SK-N-SH (cell line): ENCODE measurements at regions not wholly inside any gene's neighbourhood (a gene's known extent, or its start where the extent isn't known, plus 50 kb on each side); places are given as distances from the start of the nearest gene placed in this dataset.

Experiments used
- CTCF ChIA-PET: fragments of 300-600, 350-600 bp; formaldehyde crosslinking; extraction: SDS; loops from one replicate; lab custom pipeline; 2021; lab: Yijun Ruan, JAX
- POLR2A ChIA-PET: fragments of 350-600 bp; sonication (Branson Sonifier 250); formaldehyde crosslinking; extraction: SDS; loops from one replicate; lab custom pipeline; 2020; ENCODE audit warnings: antibody characterized with exemption, inconsistent platforms; lab: Yijun Ruan, JAX
- DNase-seq: peaks from one replicate; pipeline ENCODE4 v3.0.0; 2012
- H2AFZ ChIP-seq: fragments of 200-600 bp; sonication (generic); 2 replicates; pipeline ENCODE4 v1.8.1; 2016; ENCODE audit warnings: antibody characterized with exemption, mild to moderate bottlenecking, low read depth
- H3F3A ChIP-seq: fragments of 200-600 bp; sonication (generic); replicated peaks from 2 replicates; pipeline ENCODE3; 2016; ENCODE audit warnings: antibody characterized with exemption, mild to moderate bottlenecking; ENCODE audit not compliant: insufficient read depth
- H3K27ac ChIP-seq, 2 experiments: fragments of 200-500 bp in 1 of 2; fragments of 200-600 bp in 1 of 2; sonication (Bioruptor generic) in 1 of 2; sonication (generic), shearing (Covaris generic) in 1 of 2; 2 replicates each; pipeline versions ENCODE4 v1.5.1 to v1.6.1; 2014 to 2016; ENCODE audit warnings: low read depth in 2 of 2, inconsistent platforms in 1 of 2, low read length in 1 of 2, mild to moderate bottlenecking in 1 of 2, mixed read lengths in 1 of 2
- H3K27me3 ChIP-seq: fragments of 200-600 bp; sonication (generic), shearing (Covaris generic); 2 replicates; pipeline ENCODE4 v1.6.1; 2016; ENCODE audit warnings: mixed run types; ENCODE audit not compliant: insufficient read depth
- H3K36me3 ChIP-seq, 2 experiments: fragments of 200-500 bp in 1 of 2; fragments of 200-600 bp in 1 of 2; sonication (Bioruptor generic) in 1 of 2; sonication (generic) in 1 of 2; replicated peaks in 1 of 2; 2 replicates each; pipeline versions ENCODE3 to v1.5.1; 2014 to 2016; ENCODE audit warnings: low read length in 1 of 2, mild to moderate bottlenecking in 1 of 2; ENCODE audit not compliant: insufficient read depth in 2 of 2, control insufficient read depth in 1 of 2
- H3K4me1 ChIP-seq, 2 experiments: fragments of 200-500 bp in 1 of 2; fragments of 200-600 bp in 1 of 2; sonication (Bioruptor generic) in 1 of 2; sonication (generic), shearing (Covaris generic) in 1 of 2; 2 replicates each; pipeline versions ENCODE4 v1.5.1 to v1.6.1; 2014 to 2016; ENCODE audit warnings: low read depth in 1 of 2, low read length in 1 of 2, mixed run types in 1 of 2; ENCODE audit not compliant: insufficient read depth in 2 of 2, control insufficient read depth in 1 of 2
- H3K4me2 ChIP-seq: fragments of 200-600 bp; sonication (generic), shearing (Covaris generic); 2 replicates; pipeline ENCODE4 v1.6.1; 2017; ENCODE audit warnings: mixed run types
- H3K4me3 ChIP-seq, 2 experiments: fragments of 200-500 bp in 1 of 2; fragments of 200-600 bp in 1 of 2; sonication (Bioruptor generic) in 1 of 2; sonication (generic), shearing (Covaris generic) in 1 of 2; 2 replicates each; pipeline versions ENCODE4 v1.5.1 to v1.8.1; 2014 to 2016; ENCODE audit warnings: low read depth in 2 of 2, inconsistent platforms in 1 of 2, low read length in 1 of 2, mild to moderate bottlenecking in 1 of 2, mixed read lengths in 1 of 2, moderate library complexity in 1 of 2
- H3K79me2 ChIP-seq: fragments of 200-600 bp; sonication (generic); 2 replicates; pipeline ENCODE4 v1.8.1; 2017; ENCODE audit warnings: mild to moderate bottlenecking; ENCODE audit not compliant: insufficient read depth
- H3K9ac ChIP-seq: fragments of 200-600 bp; sonication (generic); 2 replicates; pipeline ENCODE4 v1.6.1; 2017; ENCODE audit warnings: mixed run types
- H3K9me2 ChIP-seq: fragments of 200-600 bp; sonication (generic); 2 replicates; pipeline ENCODE4 v1.6.1; 2017; ENCODE audit warnings: mixed run types
- H3K9me3 ChIP-seq: fragments of 200-600 bp; sonication (generic); 2 replicates; pipeline ENCODE4 v1.6.1; 2017; ENCODE audit warnings: mixed run types, mild to moderate bottlenecking, moderate library complexity
- H4K20me1 ChIP-seq: fragments of 200-600 bp; sonication (generic); 2 replicates; pipeline ENCODE4 v1.6.1; 2017; ENCODE audit warnings: mild to moderate bottlenecking, mixed run types; ENCODE audit not compliant: insufficient read depth
- ELF1 ChIP-seq: IDR thresholded peaks from 2 replicates; pipeline ENCODE4 v1.4.0; 2012
- FOXJ3 ChIP-seq: sonication (generic); formaldehyde crosslinking; IDR thresholded peaks from 2 replicates; pipeline ENCODE4 v1.5.1; 2020; ENCODE audit warnings: mild to moderate bottlenecking, missing genetic modification reagents
- GABPA ChIP-seq: IDR thresholded peaks from 2 replicates; pipeline ENCODE4 v1.4.0; 2012; ENCODE audit warnings: low read depth, mild to moderate bottlenecking
- JUND ChIP-seq: IDR thresholded peaks from 2 replicates; pipeline ENCODE4 v1.4.0; 2012
- MEF2A ChIP-seq: IDR thresholded peaks from 2 replicates; pipeline ENCODE4 v1.4.0; 2012; ENCODE audit warnings: low read depth, borderline replicate concordance
- MXI1 ChIP-seq: IDR thresholded peaks from 2 replicates; pipeline ENCODE4 v1.6.1; 2012; ENCODE audit warnings: mild to moderate bottlenecking, low read depth, low read length, improper control_type of control experiment
- POLR2AphosphoS5 ChIP-seq: IDR thresholded peaks from 2 replicates; pipeline ENCODE4 v1.6.1; 2012; ENCODE audit warnings: low read depth, low read length
- RFX5 ChIP-seq: IDR thresholded peaks from 2 replicates; pipeline ENCODE4 v1.6.1; 2012; ENCODE audit warnings: mild to moderate bottlenecking, improper control_type of control experiment, low read length
- YY1 ChIP-seq: IDR thresholded peaks from 2 replicates; pipeline ENCODE4 v1.4.0; 2012; ENCODE audit warnings: low read depth, mild to moderate bottlenecking
- WGBS: methylation state at CpG from one replicate; pipeline ENCODE4 v1.1.6; 2017; ENCODE audit warnings: low lambda C conversion rate; 5-methylcytosine and 5-hydroxymethylcytosine counted together
- TF ChIP-seq, protein P1 (sequence below): IDR thresholded peaks from 2 replicates; pipeline ENCODE4 v1.4.0; 2012; ENCODE audit warnings: low read depth, borderline replicate concordance
- TF ChIP-seq, protein P2 (sequence below): IDR thresholded peaks from 2 replicates; pipeline ENCODE4 v1.4.0; 2012; ENCODE audit warnings: low read depth, borderline replicate concordance
- TF ChIP-seq, protein P3 (sequence below): IDR thresholded peaks from 2 replicates; pipeline ENCODE4 v1.4.0; 2012; ENCODE audit warnings: low read depth
- TF ChIP-seq, protein P4 (sequence below): fragments of 200-600 bp; sonication (generic); IDR thresholded peaks from 2 replicates; pipeline ENCODE4 v1.6.1; 2017; ENCODE audit warnings: antibody characterized with exemption, mild to moderate bottlenecking, moderate library complexity
- TF ChIP-seq, protein P5 (sequence below): IDR thresholded peaks from 2 replicates; pipeline ENCODE4; 2012
- TF ChIP-seq, protein P6 (sequence below): IDR thresholded peaks from 2 replicates; pipeline ENCODE4 v1.6.1; 2012; ENCODE audit warnings: mild to moderate bottlenecking, low read depth, low read length, moderate library complexity

DNA sequence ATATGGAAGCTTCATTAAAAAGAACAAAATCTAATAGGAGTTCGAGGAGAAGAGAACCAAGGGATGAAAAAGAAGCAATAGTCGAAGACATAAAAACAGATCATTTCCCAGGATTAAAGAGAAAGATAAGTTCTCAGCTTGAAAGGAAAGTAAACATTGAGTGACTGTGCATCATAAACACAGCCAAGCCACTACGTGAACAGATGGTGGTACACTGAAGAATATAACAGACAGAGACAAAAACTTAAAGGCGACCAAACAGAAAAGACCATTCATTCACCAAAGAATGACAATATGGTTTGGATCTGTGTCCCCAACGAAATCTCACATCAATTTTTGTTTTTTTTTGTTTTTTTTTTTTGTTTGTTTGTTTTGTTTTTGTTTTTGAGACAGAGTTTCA is 210.8 kb upstream of the LINGO1 start:
- Histone ChIP-seq H3K36me3 (no peaks in the 10 kb centered on the region), H3K9me3 (no peaks in the 10 kb centered on the region), H3K9me2 (no peaks in the 10 kb centered on the region), H3K27ac (no peak overlapping the region), H3K79me2 (no peaks in the 10 kb centered on the region), H3K4me3 (no peak overlapping the region), H3K4me2 (no peak overlapping the region), H4K20me1 (no peaks in the 10 kb centered on the region), H2AFZ (no peak overlapping the region), H3K4me1 (peaks cover 6 to 10% of the 10 kb centered on the region in 2 experiments; a peak in 2 of 4 replicates), H3F3A (no peaks in the 10 kb centered on the region), H3K27me3 (peaks cover 15% of the 10 kb centered on the region; the same call in 1 of the 2 replicates), H3K9ac (no peak overlapping the region)
- no peak for DNase-seq
- CTCF ChIA-PET: interaction anchor here (1.2 kb wide), 1 partner anchor 22 kb away, joined by 5 read pairs; no protein-coding TSS in a partner anchor
- WGBS: 56% methylated on average over 5 of the region's 5 CpGs
- TF ChIP-seq FOXJ3 (CRISPR knock-in tag): no peak
- no peak for TF ChIP-seq YY1
- TF ChIP-seq RFX5: no peak
- TF ChIP-seq, protein P1, sequence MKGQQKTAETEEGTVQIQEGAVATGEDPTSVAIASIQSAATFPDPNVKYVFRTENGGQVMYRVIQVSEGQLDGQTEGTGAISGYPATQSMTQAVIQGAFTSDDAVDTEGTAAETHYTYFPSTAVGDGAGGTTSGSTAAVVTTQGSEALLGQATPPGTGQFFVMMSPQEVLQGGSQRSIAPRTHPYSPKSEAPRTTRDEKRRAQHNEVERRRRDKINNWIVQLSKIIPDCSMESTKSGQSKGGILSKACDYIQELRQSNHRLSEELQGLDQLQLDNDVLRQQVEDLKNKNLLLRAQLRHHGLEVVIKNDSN: no peak
- no peak for TF ChIP-seq JUND
- no peak for TF ChIP-seq MXI1
- no peak for TF ChIP-seq GABPA
- TF ChIP-seq, protein P2, sequence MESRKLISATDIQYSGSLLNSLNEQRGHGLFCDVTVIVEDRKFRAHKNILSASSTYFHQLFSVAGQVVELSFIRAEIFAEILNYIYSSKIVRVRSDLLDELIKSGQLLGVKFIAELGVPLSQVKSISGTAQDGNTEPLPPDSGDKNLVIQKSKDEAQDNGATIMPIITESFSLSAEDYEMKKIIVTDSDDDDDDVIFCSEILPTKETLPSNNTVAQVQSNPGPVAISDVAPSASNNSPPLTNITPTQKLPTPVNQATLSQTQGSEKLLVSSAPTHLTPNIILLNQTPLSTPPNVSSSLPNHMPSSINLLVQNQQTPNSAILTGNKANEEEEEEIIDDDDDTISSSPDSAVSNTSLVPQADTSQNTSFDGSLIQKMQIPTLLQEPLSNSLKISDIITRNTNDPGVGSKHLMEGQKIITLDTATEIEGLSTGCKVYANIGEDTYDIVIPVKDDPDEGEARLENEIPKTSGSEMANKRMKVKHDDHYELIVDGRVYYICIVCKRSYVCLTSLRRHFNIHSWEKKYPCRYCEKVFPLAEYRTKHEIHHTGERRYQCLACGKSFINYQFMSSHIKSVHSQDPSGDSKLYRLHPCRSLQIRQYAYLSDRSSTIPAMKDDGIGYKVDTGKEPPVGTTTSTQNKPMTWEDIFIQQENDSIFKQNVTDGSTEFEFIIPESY: no peak
- TF ChIP-seq, protein P3, sequence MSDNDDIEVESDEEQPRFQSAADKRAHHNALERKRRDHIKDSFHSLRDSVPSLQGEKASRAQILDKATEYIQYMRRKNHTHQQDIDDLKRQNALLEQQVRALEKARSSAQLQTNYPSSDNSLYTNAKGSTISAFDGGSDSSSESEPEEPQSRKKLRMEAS: no peak
- TF ChIP-seq, protein P4, sequence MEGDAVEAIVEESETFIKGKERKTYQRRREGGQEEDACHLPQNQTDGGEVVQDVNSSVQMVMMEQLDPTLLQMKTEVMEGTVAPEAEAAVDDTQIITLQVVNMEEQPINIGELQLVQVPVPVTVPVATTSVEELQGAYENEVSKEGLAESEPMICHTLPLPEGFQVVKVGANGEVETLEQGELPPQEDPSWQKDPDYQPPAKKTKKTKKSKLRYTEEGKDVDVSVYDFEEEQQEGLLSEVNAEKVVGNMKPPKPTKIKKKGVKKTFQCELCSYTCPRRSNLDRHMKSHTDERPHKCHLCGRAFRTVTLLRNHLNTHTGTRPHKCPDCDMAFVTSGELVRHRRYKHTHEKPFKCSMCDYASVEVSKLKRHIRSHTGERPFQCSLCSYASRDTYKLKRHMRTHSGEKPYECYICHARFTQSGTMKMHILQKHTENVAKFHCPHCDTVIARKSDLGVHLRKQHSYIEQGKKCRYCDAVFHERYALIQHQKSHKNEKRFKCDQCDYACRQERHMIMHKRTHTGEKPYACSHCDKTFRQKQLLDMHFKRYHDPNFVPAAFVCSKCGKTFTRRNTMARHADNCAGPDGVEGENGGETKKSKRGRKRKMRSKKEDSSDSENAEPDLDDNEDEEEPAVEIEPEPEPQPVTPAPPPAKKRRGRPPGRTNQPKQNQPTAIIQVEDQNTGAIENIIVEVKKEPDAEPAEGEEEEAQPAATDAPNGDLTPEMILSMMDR: no peak
- TF ChIP-seq MEF2A: no peak
- TF ChIP-seq, protein P5, sequence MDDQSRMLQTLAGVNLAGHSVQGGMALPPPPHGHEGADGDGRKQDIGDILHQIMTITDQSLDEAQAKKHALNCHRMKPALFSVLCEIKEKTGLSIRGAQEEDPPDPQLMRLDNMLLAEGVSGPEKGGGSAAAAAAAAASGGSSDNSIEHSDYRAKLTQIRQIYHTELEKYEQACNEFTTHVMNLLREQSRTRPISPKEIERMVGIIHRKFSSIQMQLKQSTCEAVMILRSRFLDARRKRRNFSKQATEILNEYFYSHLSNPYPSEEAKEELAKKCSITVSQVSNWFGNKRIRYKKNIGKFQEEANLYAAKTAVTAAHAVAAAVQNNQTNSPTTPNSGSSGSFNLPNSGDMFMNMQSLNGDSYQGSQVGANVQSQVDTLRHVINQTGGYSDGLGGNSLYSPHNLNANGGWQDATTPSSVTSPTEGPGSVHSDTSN: no peak
- TF ChIP-seq ELF1: no peak
- no peak for TF ChIP-seq POLR2AphosphoS5
- TF ChIP-seq, protein P6, sequence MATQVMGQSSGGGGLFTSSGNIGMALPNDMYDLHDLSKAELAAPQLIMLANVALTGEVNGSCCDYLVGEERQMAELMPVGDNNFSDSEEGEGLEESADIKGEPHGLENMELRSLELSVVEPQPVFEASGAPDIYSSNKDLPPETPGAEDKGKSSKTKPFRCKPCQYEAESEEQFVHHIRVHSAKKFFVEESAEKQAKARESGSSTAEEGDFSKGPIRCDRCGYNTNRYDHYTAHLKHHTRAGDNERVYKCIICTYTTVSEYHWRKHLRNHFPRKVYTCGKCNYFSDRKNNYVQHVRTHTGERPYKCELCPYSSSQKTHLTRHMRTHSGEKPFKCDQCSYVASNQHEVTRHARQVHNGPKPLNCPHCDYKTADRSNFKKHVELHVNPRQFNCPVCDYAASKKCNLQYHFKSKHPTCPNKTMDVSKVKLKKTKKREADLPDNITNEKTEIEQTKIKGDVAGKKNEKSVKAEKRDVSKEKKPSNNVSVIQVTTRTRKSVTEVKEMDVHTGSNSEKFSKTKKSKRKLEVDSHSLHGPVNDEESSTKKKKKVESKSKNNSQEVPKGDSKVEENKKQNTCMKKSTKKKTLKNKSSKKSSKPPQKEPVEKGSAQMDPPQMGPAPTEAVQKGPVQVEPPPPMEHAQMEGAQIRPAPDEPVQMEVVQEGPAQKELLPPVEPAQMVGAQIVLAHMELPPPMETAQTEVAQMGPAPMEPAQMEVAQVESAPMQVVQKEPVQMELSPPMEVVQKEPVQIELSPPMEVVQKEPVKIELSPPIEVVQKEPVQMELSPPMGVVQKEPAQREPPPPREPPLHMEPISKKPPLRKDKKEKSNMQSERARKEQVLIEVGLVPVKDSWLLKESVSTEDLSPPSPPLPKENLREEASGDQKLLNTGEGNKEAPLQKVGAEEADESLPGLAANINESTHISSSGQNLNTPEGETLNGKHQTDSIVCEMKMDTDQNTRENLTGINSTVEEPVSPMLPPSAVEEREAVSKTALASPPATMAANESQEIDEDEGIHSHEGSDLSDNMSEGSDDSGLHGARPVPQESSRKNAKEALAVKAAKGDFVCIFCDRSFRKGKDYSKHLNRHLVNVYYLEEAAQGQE: no peak
- POLR2A ChIA-PET: no interaction called here
